Left lung (tissue), 4 donors: ENCODE measurements at regions not wholly inside any gene's neighbourhood (a gene's known extent, or its start where the extent isn't known, plus 50 kb on each side); places are given as distances from the start of the nearest gene placed in this dataset.

Experiments
- ATAC-seq: fragments of 200-7000 bp; cut with Tn5 transposase; one replicate; pipeline ENCODE4 v1.9.1; 2020; ENCODE audit warnings: moderate library complexity
- DNase-seq, 4 donors: peaks; one replicate each; pipeline ENCODE4 v3.0.0-alpha.2; 2013 to 2020
- H3K27ac ChIP-seq, 2 donors: fragments of 200-600 bp; sonication (generic) in 1 of 2; one replicate each; pipeline versions ENCODE4 v1.5.0 to v1.8.0; 2020 to 2021
- H3K27me3 ChIP-seq, 2 donors: fragments of 200-600 bp; sonication (generic) in 1 of 2; one replicate each; pipeline versions ENCODE4 v1.5.0 to v1.8.0; 2020 to 2021
- H3K36me3 ChIP-seq, 2 donors: fragments of 200-600 bp; sonication (generic) in 1 of 2; one replicate each; pipeline versions ENCODE4 v1.5.0 to v1.8.0; 2020 to 2021
- H3K4me1 ChIP-seq, 2 donors: fragments of 200-600 bp; one replicate each; pipeline ENCODE4 v1.8.0; 2021
- H3K4me3 ChIP-seq, 2 donors: fragments of 200-600 bp; sonication (generic) in 1 of 2; one replicate each; pipeline versions ENCODE4 v1.5.0 to v1.8.0; 2020 to 2021; ENCODE audit warnings: mild to moderate bottlenecking in 1 of 2
- H3K9me3 ChIP-seq, 2 donors: fragments of 200-600 bp; sonication (generic) in 1 of 2; one replicate each; pipeline versions ENCODE4 v1.5.0 to v1.8.0; 2020 to 2021
- CTCF ChIP-seq, 2 donors: fragments of 200-600 bp; sonication (generic) in 1 of 2; IDR thresholded peaks; one replicate each; pipeline versions ENCODE4 v1.5.0 to v1.8.0; 2021; ENCODE audit warnings: antibody characterized with exemption in 2 of 2
- intact Hi-C, 2 donors: fragments of 100-400 bp; cut with DNase I; formaldehyde crosslinking; loops; one replicate each; pipeline versions ENCODE4 v1.11.2 to v1.14.2; 2022
- donor health status: DM: no; HTN: yes; CAD: no.
- donor health status: DM: no; HTN: no; CAD: no.

- Histone ChIP-seq H3K27ac (no peak overlapping the region), H3K36me3 (no peaks in the 10 kb centered on the region), H3K4me1 (no peaks in the 10 kb centered on the region), H3K27me3 (no peaks in the 10 kb centered on the region), H3K9me3 (peaks cover 0 to 11% of the 10 kb centered on the region in 2 donors), H3K4me3 (no peak overlapping the region)
- intact Hi-C loops, result no loop called here
- no peak for ATAC-seq
- no peak for TF ChIP-seq CTCF (IDR thresholded peaks at IDR 0.05)
- DNase-seq, result no peak
Observed at GRCh38 chr12:94033784-94034183, 114.6 kb upstream of the PLXNC1 start.

GRCh38 chr12:94037444-94037843 is 110.9 kb upstream of the PLXNC1 start:
- Histone ChIP-seq H3K27me3 (no peaks in the 10 kb centered on the region), H3K9me3 (peaks cover 0 to 21% of the 10 kb centered on the region in 2 donors), H3K4me3 (no peak overlapping the region), H3K4me1 (no peaks in the 10 kb centered on the region), H3K27ac (no peak overlapping the region), H3K36me3 (no peaks in the 10 kb centered on the region)
- ATAC-seq (no peak), DNase-seq (peak in 2 of 4 donors; percentile 25 to 58)
- intact Hi-C loops, result no loop called here
- no peak for TF ChIP-seq CTCF (IDR thresholded peaks at IDR 0.05)

GRCh38 chr12:94038605-94039004 is 109.8 kb upstream of the PLXNC1 start:
- Histone ChIP-seq H3K4me3 (no peak overlapping the region), H3K27me3 (no peaks in the 10 kb centered on the region), H3K9me3 (peaks cover 0 to 21% of the 10 kb centered on the region in 2 donors), H3K27ac (no peak overlapping the region), H3K4me1 (no peaks in the 10 kb centered on the region), H3K36me3 (no peaks in the 10 kb centered on the region)
- intact Hi-C loops, result no loop called here
- no peak for TF ChIP-seq CTCF (IDR thresholded peaks at IDR 0.05)
- no peak for DNase-seq
- ATAC-seq, result no peak

- H3K4me1 ChIP-seq, result no peaks in the 10 kb centered on the region
Observed at GRCh38 chr12:94039199-94039840, 109.1 kb upstream of the PLXNC1 start.

GRCh38 chr12:94039914-94040313 is 108.5 kb upstream of the PLXNC1 start:
- H3K36me3 ChIP-seq, result no peaks in the 10 kb centered on the region
- no peak overlapping the region for H3K4me3 ChIP-seq
- no peak for TF ChIP-seq CTCF (IDR thresholded peaks at IDR 0.05)
- H3K27ac ChIP-seq, result no peak overlapping the region
- H3K9me3 ChIP-seq, result peaks cover 0 to 16% of the 10 kb centered on the region in 2 donors
- peak in 2 of 4 donors; percentile 46 to 76 for DNase-seq
- intact Hi-C loops, result no loop called here
- H3K27me3 ChIP-seq, result no peaks in the 10 kb centered on the region
- H3K4me1 ChIP-seq, result no peaks in the 10 kb centered on the region
- no peak for ATAC-seq

More at GRCh38 chr12:94039199-94039840, 109.1 kb upstream of the PLXNC1 start:
- TF ChIP-seq CTCF (IDR thresholded peaks at IDR 0.05), result no peak
- ATAC-seq, result no peak
- peaks cover 0 to 17% of the 10 kb centered on the region in 2 donors for H3K9me3 ChIP-seq
- H3K27me3 ChIP-seq, result no peaks in the 10 kb centered on the region
- no peak for DNase-seq
- intact Hi-C loops, result no loop called here
- no peak overlapping the region for H3K4me3 ChIP-seq
- no peak overlapping the region for H3K27ac ChIP-seq
- no peaks in the 10 kb centered on the region for H3K36me3 ChIP-seq
